CD4-positive, CD25-positive, alpha-beta regulatory T cell (primary cell): ENCODE measurements at regions not wholly inside any gene's neighbourhood (a gene's known extent, or its start where the extent isn't known, plus 50 kb on each side); places are given as distances from the start of the nearest gene placed in this dataset.

Source experiments
- ATAC-seq, 2 donors: fragments of 150-1000 bp; cut with Tn5 transposase; one replicate each; pipeline ENCODE4 v1.10.0; 2021; ENCODE audit warnings: low read depth in 2 of 2, moderate number of reproducible peaks in 2 of 2, moderate library complexity in 1 of 2
- DNase-seq, 3 donors: peaks; one replicate each; pipeline versions ENCODE4 v3.0.0 to v3.0.0-alpha.2; 2012 to 2022; ENCODE audit warnings: mixed read lengths in 1 of 3
- H3K27ac ChIP-seq: one replicate; pipeline ENCODE4 v1.7.0; 2013; ENCODE audit warnings: mild to moderate bottlenecking, low read length; ENCODE audit not compliant: insufficient read depth, poor library complexity, severe bottlenecking
- H3K27me3 ChIP-seq: one replicate; pipeline ENCODE4 v1.7.0; 2013; ENCODE audit warnings: low read length; ENCODE audit not compliant: control insufficient read depth, insufficient read depth
- H3K36me3 ChIP-seq: one replicate; pipeline ENCODE4 v1.7.0; 2013; ENCODE audit warnings: mild to moderate bottlenecking, low read length, moderate library complexity; ENCODE audit not compliant: control insufficient read depth, insufficient read depth
- H3K4me1 ChIP-seq: 2 replicates; pipeline ENCODE4 v1.7.0; 2013; ENCODE audit warnings: mild to moderate bottlenecking, low read length; ENCODE audit not compliant: insufficient read depth, control insufficient read depth, poor library complexity, severe bottlenecking
- H3K4me3 ChIP-seq: one replicate; pipeline ENCODE4 v1.7.0; 2013; ENCODE audit warnings: low read depth, mild to moderate bottlenecking, low read length, moderate library complexity
- H3K9me3 ChIP-seq, 2 experiments: 1 replicate in 1 of 2; 2 replicates in 1 of 2; pipeline ENCODE4 v1.7.0; 2013; ENCODE audit warnings: low read length in 2 of 2, mild to moderate bottlenecking in 1 of 2, moderate library complexity in 1 of 2; ENCODE audit not compliant: control insufficient read depth in 2 of 2
- H3K27ac Mint-ChIP-seq, 3 donors: one replicate each; pipeline ENCODE4 v1.8.0; 2020 to 2022; ENCODE audit warnings: mild to moderate bottlenecking in 3 of 3, mixed read lengths in 3 of 3, moderate library complexity in 2 of 3
- H3K27me3 Mint-ChIP-seq: one replicate; pipeline ENCODE4 v1.8.0; 2022; ENCODE audit warnings: mild to moderate bottlenecking, mixed read lengths
- H3K36me3 Mint-ChIP-seq: one replicate; pipeline ENCODE4 v1.8.0; 2020; ENCODE audit warnings: mixed read lengths
- H3K4me1 Mint-ChIP-seq, 4 donors: one replicate each; pipeline ENCODE4 v1.8.0; 2020 to 2022; ENCODE audit warnings: mixed read lengths in 4 of 4, mild to moderate bottlenecking in 1 of 4
- H3K4me3 Mint-ChIP-seq, 4 donors: one replicate each; pipeline ENCODE4 v1.8.0; 2020 to 2022; ENCODE audit warnings: mild to moderate bottlenecking in 4 of 4, mixed read lengths in 4 of 4, moderate library complexity in 3 of 4
- H3K9me3 Mint-ChIP-seq, 7 donors: one replicate each; pipeline ENCODE4 v1.8.0; 2020 to 2022; ENCODE audit warnings: mixed read lengths in 7 of 7, mild to moderate bottlenecking in 3 of 7, moderate library complexity in 2 of 7

GRCh38 chr5:76030343-76030742, 52.8 kb upstream of the SV2C start:
- H3K4me1 ChIP-seq = no peaks in the 10 kb centered on the region
- Mint-ChIP-seq H3K27me3 (peaks cover 37% of the 10 kb centered on the region), H3K9me3 (peaks cover 0 to 6% (median 1%) of the 10 kb centered on the region in 7 donors), H3K27ac (no peak overlapping the region), H3K4me1 (no peaks in the 10 kb centered on the region), H3K4me3 (no peak overlapping the region), H3K36me3 (no peaks in the 10 kb centered on the region)
- H3K27ac ChIP-seq = no peak overlapping the region
- no peaks in the 10 kb centered on the region for H3K36me3 ChIP-seq
- DNase-seq (no peak), ATAC-seq (no peak)
- peaks cover 11% of the 10 kb centered on the region for H3K27me3 ChIP-seq
- no peaks in the 10 kb centered on the region for H3K9me3 ChIP-seq
- H3K4me3 ChIP-seq = no peak overlapping the region

- Histone ChIP-seq H3K9me3 (no peaks in the 10 kb centered on the region), H3K36me3 (no peaks in the 10 kb centered on the region), H3K4me3 (no peak overlapping the region), H3K4me1 (no peaks in the 10 kb centered on the region), H3K27me3 (peaks cover 15% of the 10 kb centered on the region), H3K27ac (no peak overlapping the region)
- Mint-ChIP-seq H3K9me3 (peaks cover 0 to 2% (median 0%) of the 10 kb centered on the region in 7 donors), H3K4me3 (no peak overlapping the region), H3K4me1 (no peaks in the 10 kb centered on the region), H3K27me3 (peaks cover 31% of the 10 kb centered on the region), H3K36me3 (no peaks in the 10 kb centered on the region), H3K27ac (no peak overlapping the region)
- DNase-seq = no peak
- no peak for ATAC-seq
Observed at GRCh38 chr5:76029739-76030138, 53.4 kb upstream of the SV2C start.

GRCh38 chr5:76025790-76026189, 57.4 kb upstream of the SV2C start:
- Histone ChIP-seq H3K27ac (no peak overlapping the region), H3K9me3 (no peaks in the 10 kb centered on the region), H3K36me3 (no peaks in the 10 kb centered on the region), H3K4me1 (no peaks in the 10 kb centered on the region), H3K27me3 (peaks cover 22% of the 10 kb centered on the region), H3K4me3 (no peak overlapping the region)
- ATAC-seq (no peak), DNase-seq (no peak)
- Mint-ChIP-seq H3K27ac (no peak overlapping the region), H3K4me3 (no peak overlapping the region), H3K36me3 (no peaks in the 10 kb centered on the region), H3K9me3 (no peaks in the 10 kb centered on the region), H3K4me1 (no peaks in the 10 kb centered on the region), H3K27me3 (peaks cover 35% of the 10 kb centered on the region)

DNA sequence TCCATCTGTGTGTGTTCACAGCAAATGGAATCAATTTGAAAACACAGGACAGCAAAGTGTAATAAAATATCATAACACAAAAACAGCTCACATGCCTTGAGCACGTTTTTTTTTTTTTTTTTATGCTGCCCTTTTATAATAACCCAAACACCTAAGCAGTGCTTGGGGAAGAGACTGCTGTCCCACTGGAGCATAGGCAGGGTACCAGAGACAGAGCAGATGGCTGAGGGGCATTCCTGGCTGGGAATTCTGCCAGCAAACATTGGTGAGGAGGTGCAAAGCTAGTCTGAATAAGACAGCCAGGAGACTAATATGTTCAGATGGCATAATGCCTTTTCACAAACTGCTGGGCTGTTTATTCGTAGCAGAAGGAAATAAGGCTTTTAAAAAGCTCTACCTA, 58.1 kb upstream of the SV2C start:
- Mint-ChIP-seq H3K27ac (no peak overlapping the region), H3K4me1 (no peaks in the 10 kb centered on the region), H3K36me3 (no peaks in the 10 kb centered on the region), H3K27me3 (peaks cover 31% of the 10 kb centered on the region), H3K9me3 (no peaks in the 10 kb centered on the region), H3K4me3 (no peak overlapping the region)
- Histone ChIP-seq H3K27me3 (peaks cover 22% of the 10 kb centered on the region), H3K36me3 (no peaks in the 10 kb centered on the region), H3K4me3 (no peak overlapping the region), H3K4me1 (no peaks in the 10 kb centered on the region), H3K9me3 (no peaks in the 10 kb centered on the region), H3K27ac (no peak overlapping the region)
- DNase-seq (no peak), ATAC-seq (no peak)

DNA sequence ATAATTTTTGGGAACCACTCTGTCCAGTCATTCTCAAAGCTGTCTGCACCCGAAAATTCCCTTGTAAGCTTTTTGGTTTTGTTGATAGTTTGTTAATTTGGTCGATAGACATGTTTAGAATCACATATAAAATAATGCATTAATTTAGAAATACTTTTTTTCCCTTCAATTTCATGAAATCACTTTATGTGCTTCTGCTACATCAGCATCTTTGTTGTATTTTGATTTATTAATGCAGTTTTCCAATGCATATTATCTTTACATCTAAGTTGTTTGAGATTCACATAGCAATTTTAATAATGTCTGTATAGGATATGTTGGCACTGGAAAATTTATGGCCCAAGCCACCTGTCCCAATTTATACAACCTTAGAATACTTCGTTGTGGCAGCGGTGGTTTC, 60.6 kb upstream of the SV2C start:
- Histone ChIP-seq H3K4me3 (no peak overlapping the region), H3K27ac (no peak overlapping the region), H3K27me3 (peaks cover 16% of the 10 kb centered on the region), H3K36me3 (no peaks in the 10 kb centered on the region), H3K4me1 (no peaks in the 10 kb centered on the region), H3K9me3 (no peaks in the 10 kb centered on the region)
- Mint-ChIP-seq H3K27me3 (peaks cover 26% of the 10 kb centered on the region), H3K27ac (no peak overlapping the region), H3K4me3 (no peak overlapping the region), H3K36me3 (no peaks in the 10 kb centered on the region), H3K9me3 (peaks cover 0 to 2% (median 0%) of the 10 kb centered on the region in 7 donors), H3K4me1 (no peaks in the 10 kb centered on the region)
- DNase-seq (no peak), ATAC-seq (no peak)

GRCh38 chr5:76021936-76022584, 61.1 kb upstream of the SV2C start:
- no peak for ATAC-seq
- no peaks in the 10 kb centered on the region for H3K9me3 ChIP-seq
- H3K27me3 ChIP-seq = peaks cover 16% of the 10 kb centered on the region
- H3K27me3 Mint-ChIP-seq = peaks cover 21% of the 10 kb centered on the region
- no peaks in the 10 kb centered on the region for H3K36me3 Mint-ChIP-seq
- H3K9me3 Mint-ChIP-seq = peaks cover 0 to 2% (median 0%) of the 10 kb centered on the region in 7 donors
- no peak overlapping the region for H3K27ac Mint-ChIP-seq
- no peaks in the 10 kb centered on the region for H3K36me3 ChIP-seq
- no peak overlapping the region for H3K27ac ChIP-seq
- no peaks in the 10 kb centered on the region for H3K4me1 Mint-ChIP-seq
- DNase-seq = no peak
- no peak overlapping the region for H3K4me3 Mint-ChIP-seq
- no peak overlapping the region for H3K4me3 ChIP-seq
- H3K4me1 ChIP-seq = no peaks in the 10 kb centered on the region

- peaks cover 0 to 5% (median 1%) of the 10 kb centered on the region in 7 donors for H3K9me3 Mint-ChIP-seq
- H3K4me1 ChIP-seq = no peaks in the 10 kb centered on the region
- no peak overlapping the region for H3K4me3 Mint-ChIP-seq
- H3K4me1 Mint-ChIP-seq = no peaks in the 10 kb centered on the region
- no peaks in the 10 kb centered on the region for H3K9me3 ChIP-seq
- H3K27ac Mint-ChIP-seq = no peak overlapping the region
- no peaks in the 10 kb centered on the region for H3K27me3 ChIP-seq
- DNase-seq (no peak), ATAC-seq (no peak)
- H3K4me3 ChIP-seq = no peak overlapping the region
- H3K36me3 Mint-ChIP-seq = no peaks in the 10 kb centered on the region
- H3K36me3 ChIP-seq = no peaks in the 10 kb centered on the region
- H3K27me3 Mint-ChIP-seq = peaks cover 15% of the 10 kb centered on the region
- H3K27ac ChIP-seq = no peak overlapping the region
Observed at GRCh38 chr5:76016258-76016657, 66.9 kb upstream of the SV2C start.

- Histone ChIP-seq H3K27ac (no peak overlapping the region), H3K4me1 (no peaks in the 10 kb centered on the region), H3K9me3 (no peaks in the 10 kb centered on the region), H3K4me3 (no peak overlapping the region), H3K27me3 (no peaks in the 10 kb centered on the region), H3K36me3 (no peaks in the 10 kb centered on the region)
- DNase-seq = no peak
- no peak for ATAC-seq
- H3K27ac Mint-ChIP-seq = no peak overlapping the region
- H3K4me1 Mint-ChIP-seq = no peaks in the 10 kb centered on the region
- no peak overlapping the region for H3K4me3 Mint-ChIP-seq
- peaks cover 14% of the 10 kb centered on the region for H3K27me3 Mint-ChIP-seq
- peaks cover 0 to 5% (median 1%) of the 10 kb centered on the region in 7 donors for H3K9me3 Mint-ChIP-seq
- no peaks in the 10 kb centered on the region for H3K36me3 Mint-ChIP-seq
Observed at GRCh38 chr5:76014005-76014404, 69.2 kb upstream of the SV2C start.
